Ureter (tissue), 1 donor: ENCODE measurements at regions not wholly inside any gene's neighbourhood (a gene's known extent, or its start where the extent isn't known, plus 50 kb on each side); places are given as distances from the start of the nearest gene placed in this dataset.
"Not testable (repeated sequence)": the region's sequence is repeated elsewhere in the genome, so short reads cannot be mapped to it uniquely, and the experiment has no call there.

Experiments used
- DNase-seq: peaks from one replicate; pipeline ENCODE4 v3.0.0-alpha.2; 2020; ENCODE audit warnings: low spot score
- donor health status: DM: yes; HTN: yes; CAD: no.

DNA sequence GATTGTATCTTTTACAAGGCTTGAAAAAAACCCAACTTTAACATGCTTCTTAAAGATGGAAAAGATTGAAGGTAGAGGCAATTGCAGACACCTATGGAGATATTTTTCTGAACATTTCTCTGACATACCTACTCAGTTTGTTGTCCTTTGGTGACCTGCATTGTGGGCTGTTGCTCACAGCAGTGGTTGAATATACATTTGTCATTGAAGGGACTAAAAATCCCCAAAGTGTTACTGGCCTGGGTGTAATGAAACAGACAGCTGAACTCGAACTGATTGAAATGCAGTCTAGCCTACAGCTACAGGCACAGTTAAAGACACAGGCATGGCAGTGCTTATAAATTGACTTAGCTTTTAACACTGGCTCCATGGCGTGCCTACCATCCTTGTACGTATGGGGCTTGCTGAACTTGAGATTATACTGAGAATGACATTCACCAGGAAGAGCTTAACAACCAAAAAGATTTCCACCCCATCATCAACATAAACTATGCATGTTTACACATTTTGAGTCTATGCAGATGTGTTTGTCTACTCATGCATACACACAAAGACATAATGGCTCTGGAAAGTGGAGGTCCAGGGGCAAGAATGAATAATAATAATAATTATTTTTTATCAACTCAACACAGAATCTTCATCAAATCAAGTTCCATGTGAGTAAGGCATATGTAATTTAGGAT lies 83.2 kb upstream of the NOX3 start:
- DNase-seq, result no peak

DNA sequence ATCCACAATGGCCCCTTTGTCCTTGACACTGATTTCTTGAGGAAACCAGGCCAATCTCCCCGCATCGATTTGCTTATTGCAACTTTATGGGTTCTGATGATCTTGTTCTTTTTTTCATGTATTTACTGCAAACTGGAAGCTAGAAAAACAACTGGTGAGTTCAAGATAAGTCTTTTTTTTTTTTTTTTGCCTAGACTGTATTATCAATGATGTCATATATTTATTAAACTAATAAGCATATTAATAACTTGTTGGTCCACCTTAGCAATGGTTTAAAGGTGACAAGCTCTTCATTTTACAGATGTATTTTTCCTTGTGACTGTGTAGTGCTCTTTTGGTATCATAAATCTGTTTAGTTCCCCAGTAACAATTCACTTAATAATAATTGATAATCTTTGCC lies 79.0 kb upstream of the NOX3 start:
- DNase-seq, result no peak

DNA sequence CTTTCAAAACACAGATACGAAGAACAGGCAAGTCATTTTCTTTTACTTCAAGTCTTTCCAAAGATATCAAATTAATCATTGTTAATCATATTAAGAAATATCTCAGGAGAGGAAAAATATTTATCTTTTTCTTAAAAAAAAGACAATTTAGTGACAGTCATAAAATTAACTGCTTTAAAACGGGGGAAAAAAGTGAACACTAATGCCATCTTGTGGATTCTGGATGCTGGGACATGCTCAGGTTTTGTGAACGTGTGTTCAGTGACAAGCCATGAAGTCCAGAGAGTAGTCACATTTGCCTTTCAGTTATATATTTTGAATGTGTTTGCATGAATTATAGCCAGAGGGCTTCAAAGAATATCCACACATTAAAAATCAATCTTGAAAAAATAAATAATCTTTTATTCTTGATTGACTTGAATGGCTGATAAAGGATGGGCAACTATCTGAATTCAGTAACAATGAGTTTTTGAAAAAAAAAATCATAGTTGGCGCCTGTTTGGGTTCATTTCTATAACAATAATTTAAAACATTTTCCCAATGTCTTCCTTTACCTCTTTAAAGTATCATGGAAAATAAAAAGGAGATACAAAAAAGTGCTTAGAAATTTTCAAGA lies 74.7 kb upstream of the NOX3 start:
- no peak for DNase-seq

DNA sequence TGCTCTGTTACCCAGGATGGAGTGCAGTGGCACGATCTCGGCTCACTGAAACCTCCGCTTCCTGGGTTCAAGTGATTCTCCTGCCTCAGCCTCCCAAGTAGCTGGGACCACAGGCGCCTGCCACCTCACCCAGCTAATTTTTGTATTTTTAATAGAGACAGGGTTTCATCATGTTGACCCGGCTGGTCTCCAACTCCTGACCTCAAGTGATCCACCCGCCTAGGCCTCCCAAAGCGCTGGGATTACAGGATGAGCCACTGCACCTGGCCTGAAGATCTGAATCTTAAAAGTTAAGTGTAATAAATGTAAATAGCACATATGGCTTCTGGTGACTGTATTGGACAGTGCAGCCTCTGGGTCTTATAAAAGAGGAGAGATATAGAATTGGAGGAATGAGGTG lies 74.2 kb upstream of the NOX3 start:
- not testable (repeated sequence) for DNase-seq

DNA sequence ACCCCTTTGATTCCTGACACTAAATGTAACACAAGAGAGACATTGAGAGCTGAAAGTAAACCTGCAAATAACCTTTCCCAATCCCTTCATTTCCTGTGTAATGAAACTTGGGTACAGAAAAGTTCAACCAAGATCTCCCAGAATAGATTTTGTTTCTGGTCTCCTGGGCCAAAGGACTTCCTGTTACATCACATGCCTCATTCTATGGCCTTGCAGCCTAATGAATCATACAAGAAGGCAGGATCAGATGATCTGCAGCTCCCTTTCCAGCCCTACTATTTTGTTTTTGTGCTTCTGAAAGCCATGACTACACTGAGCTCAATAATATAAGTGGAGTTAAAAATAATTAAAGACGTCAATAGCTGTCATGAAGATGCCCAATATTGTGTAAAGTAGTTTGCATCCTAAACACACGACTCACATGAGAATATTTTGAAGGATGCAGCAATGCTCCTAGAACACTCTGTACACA lies 73.4 kb upstream of the NOX3 start:
- no peak for DNase-seq

GRCh38 chr6:155528335-155528734 lies 72.7 kb upstream of the NOX3 start:
- no peak for DNase-seq

GRCh38 chr6:155527443-155527842 lies 71.8 kb upstream of the NOX3 start:
- DNase-seq, result no peak

DNA sequence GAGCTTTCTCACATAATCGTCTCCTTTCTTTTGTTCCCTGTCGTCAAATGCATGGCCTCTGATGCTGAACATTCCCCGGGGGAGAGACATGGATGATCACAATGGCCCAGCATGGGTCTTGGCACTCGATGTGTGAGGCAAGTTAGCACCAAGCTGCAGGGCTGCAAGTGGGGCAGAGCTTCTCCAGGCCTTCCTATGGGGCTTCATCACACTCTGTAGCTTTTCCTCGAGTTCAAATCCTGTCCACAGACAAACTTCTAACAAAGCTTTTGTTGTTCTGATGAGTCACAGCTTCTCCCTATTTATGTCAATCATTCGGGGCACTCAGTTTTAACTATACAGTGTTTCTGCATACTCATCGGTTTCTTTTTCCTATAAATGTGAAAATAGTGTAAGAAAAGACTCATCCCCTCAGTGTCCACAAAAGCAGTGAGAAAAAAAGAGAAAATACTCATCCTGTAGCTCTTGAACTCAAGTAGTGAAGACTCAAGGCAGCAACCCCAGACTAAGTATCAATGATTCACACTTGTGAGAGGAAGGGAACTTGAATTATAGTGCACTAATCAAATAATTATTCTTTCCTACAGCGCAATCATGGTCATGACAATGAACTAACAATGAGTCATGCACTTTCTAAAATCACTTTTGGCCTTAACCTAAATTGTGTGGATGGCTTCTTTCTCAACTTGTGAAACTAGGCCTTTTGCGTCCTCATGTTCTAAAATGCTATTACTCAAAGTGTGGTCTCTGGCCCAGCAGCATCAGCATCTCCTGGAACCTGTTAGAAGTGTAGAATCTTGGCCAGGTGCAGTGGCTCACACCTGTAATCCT lies 68.4 kb upstream of the NOX3 start:
- no peak for DNase-seq

- DNase-seq, result no peak
Measured at GRCh38 chr6:155521719-155522118, 66.1 kb upstream of the NOX3 start.

DNA sequence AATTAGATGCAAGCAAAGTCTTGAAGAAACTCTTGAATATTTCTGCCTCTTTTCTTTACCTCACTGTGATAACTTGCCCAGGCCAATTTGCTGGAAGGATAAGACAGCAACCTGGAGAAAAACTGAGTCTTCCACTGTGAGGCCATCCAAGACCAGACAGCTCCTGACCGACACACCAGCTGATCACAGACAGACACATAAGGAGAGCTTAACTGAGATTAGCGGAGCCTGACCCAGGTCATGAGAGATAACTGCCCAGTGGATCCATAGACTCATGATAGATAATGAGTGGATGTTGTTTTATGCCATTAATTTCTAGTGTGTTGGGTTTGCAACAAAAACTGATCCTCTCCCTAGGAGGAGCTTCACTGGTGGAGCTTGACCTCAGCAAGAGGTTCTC lies 64.4 kb upstream of the NOX3 start:
- DNase-seq, result no peak

DNA sequence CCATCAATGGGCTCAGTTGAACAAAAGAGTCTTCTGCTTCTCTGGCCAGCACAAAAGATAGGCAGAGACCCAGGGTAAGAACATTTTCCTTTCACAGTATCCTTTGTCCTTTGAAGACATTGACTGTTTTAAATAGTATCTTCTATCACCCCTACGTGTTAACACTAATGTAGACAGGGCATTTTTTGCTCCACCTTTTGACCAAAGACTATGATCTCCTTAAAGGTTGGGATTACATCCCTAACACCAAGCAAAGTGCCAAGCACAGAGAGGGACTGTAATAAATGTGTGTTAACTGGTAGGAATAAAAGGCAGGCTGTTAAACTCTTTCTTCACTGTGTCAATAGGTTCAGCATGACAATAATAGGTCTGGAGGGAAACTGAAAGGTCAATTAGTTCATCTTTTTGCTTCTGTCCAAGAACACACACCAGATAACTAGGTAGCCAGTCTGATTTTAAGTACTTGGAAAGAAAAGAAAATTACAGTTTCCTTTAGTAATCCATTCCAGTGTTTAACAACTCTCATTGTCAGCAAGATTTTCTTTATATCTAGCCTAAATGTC lies 63.6 kb upstream of the NOX3 start:
- no peak for DNase-seq

DNA sequence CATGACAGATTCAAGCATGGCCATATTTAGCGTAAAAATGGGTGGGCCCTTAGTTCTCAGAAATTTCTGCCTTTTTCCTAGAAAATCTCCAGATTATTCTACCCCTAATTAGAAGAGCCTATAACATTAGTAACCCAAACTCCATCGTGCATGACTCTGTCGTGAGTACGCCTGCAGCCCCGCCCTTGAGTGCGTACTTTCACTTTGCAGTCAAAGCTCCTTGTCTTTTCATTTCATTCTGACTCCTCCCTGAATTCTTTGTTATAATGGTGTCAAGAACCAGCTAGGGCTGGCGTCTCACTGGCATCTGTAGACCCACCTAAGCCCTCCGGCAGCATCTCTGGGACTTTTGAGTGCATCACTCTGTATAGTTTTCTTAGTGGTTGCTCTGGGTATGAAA lies 61.7 kb upstream of the NOX3 start:
- no peak for DNase-seq

DNA sequence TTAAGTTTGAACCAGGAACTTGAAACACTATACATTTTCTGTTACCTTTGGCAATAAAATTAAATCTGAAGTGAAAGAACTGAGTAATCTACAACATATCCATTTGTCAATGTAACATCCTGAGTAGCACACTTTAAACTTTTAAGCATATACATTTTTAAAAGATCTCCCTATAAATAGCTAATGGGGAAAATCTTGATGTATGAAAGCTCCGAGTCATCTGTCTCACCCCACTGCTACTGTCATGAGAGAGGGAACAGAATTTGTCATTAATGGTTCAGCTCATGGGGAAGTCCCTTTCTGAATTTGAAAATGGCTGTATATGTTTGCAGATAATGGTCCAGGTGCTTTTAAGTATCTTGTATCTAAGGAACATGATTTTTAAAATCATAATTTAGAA lies 55.2 kb upstream of the NOX3 start:
- DNase-seq, result no peak

- no peak for DNase-seq
Measured at GRCh38 chr6:155509743-155510475, 54.3 kb upstream of the NOX3 start.

DNA sequence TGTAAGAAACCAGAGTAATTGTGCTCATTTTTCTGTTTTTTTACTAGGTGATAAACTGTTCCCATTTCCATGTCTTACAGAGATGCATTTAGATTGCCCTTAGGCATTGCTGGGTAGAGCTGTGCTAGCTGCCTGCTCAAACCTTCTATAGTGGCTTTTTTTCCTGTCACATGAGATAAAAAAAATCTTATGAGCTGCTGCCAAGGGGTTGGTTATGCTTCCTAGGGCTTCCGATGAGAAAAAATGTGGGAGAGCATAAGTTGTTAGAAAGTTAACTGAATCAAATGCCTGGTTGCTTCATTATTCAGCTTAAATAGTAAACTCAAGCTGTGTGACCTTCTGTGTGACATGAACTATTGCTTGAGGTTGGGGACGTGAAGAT lies 50.0 kb upstream of the NOX3 start:
- no peak for DNase-seq
